Endothelial cell of umbilical vein (primary cell): ENCODE measurements at regions not wholly inside any gene's neighbourhood (a gene's known extent, or its start where the extent isn't known, plus 50 kb on each side); places are given as distances from the start of the nearest gene placed in this dataset.

ENCODE experiments used
- BruUV-seq: library from RNA; stranded (reverse); fragments of 400-500 nt; replicated peaks from 2 replicates; lab custom pipeline; 2021; lab: Mats Ljungman, UMichigan
- CTCF ChIA-PET: fragments of 300-600, 350-600 bp; sonication (Branson Sonifier 250); formaldehyde crosslinking; loops from one replicate; lab custom pipeline; 2021; ENCODE audit warnings: antibody characterized with exemption, inconsistent platforms; lab: Charles Lee
- POLR2A ChIA-PET: fragments of 300-600, 350-600 bp; sonication (Branson Sonifier 250); formaldehyde crosslinking; loops from one replicate; lab custom pipeline; 2021; ENCODE audit warnings: antibody characterized with exemption, inconsistent platforms; lab: Charles Lee
- DNase-seq: peaks from one replicate; pipeline ENCODE4 v3.0.0-alpha.2; 2011; ENCODE audit warnings: low read depth, low spot score
- FAIRE-seq: peaks from 2 replicates; lab custom pipeline; 2011; peaks lifted over from hg19 to GRCh38; lab: Jason Lieb, UNC
- H2AFZ ChIP-seq: 2 replicates; pipeline ENCODE4 v1.6.0; 2012; ENCODE audit warnings: low read depth, low read length, control low read depth, inconsistent platforms
- H3K27ac ChIP-seq: 2 replicates; pipeline ENCODE4 v1.5.1; 2011; ENCODE audit warnings: low read depth, mild to moderate bottlenecking, control low read depth, low read length, moderate library complexity; ENCODE audit not compliant: insufficient read depth
- H3K27me3 ChIP-seq, 2 experiments: 2 replicates each; pipeline versions ENCODE4 v1.6.0 to v1.6.1; 2011; ENCODE audit warnings: low read length in 2 of 2, mixed read lengths in 1 of 2; ENCODE audit not compliant: control insufficient read depth in 2 of 2, insufficient read depth in 2 of 2
- H3K36me3 ChIP-seq, 2 experiments: 2 replicates in 1 of 2; 3 replicates in 1 of 2; pipeline ENCODE4 v1.5.1; 2011; ENCODE audit warnings: low read length in 2 of 2, mild to moderate bottlenecking in 1 of 2, moderate library complexity in 1 of 2; ENCODE audit not compliant: control insufficient read depth in 2 of 2, insufficient read depth in 2 of 2; ENCODE audit errors: extremely low read depth in 1 of 2
- H3K4me1 ChIP-seq: 3 replicates; pipeline ENCODE4 v1.5.1; 2011; ENCODE audit warnings: mild to moderate bottlenecking, low read length; ENCODE audit not compliant: control insufficient read depth, insufficient read depth; ENCODE audit errors: extremely low read depth
- H3K4me2 ChIP-seq: 2 replicates; pipeline ENCODE4 v1.6.1; 2011; ENCODE audit warnings: low read length, control low read depth, mixed read lengths; ENCODE audit not compliant: insufficient read depth
- H3K4me3 ChIP-seq, 3 experiments: fragments of 200-600 bp in 1 of 3; sonication (generic), shearing (Covaris generic) in 1 of 3; replicated peaks in 1 of 3; 2 replicates each; pipeline ENCODE4 v1.5.1; 2011 to 2016; ENCODE audit warnings: control low read depth in 3 of 3, low read length in 3 of 3, mild to moderate bottlenecking in 2 of 3, inconsistent platforms in 1 of 3, low read depth in 1 of 3, moderate library complexity in 1 of 3; ENCODE audit not compliant: insufficient read depth in 1 of 3
- H3K79me2 ChIP-seq: 2 replicates; pipeline ENCODE4 v1.6.0; 2012; ENCODE audit warnings: low read length, inconsistent platforms; ENCODE audit not compliant: control insufficient read depth, insufficient read depth
- H3K9ac ChIP-seq: replicated peaks from 2 replicates; pipeline ENCODE3; 2011; ENCODE audit warnings: low read length, control low read depth; ENCODE audit not compliant: insufficient read depth; ENCODE audit errors: extremely low read depth
- H3K9me1 ChIP-seq: replicated peaks from 3 replicates; pipeline ENCODE4 v1.6.0; 2011; ENCODE audit warnings: mild to moderate bottlenecking, low read length; ENCODE audit not compliant: control insufficient read depth, insufficient read depth; ENCODE audit errors: extremely low read depth
- H3K9me3 ChIP-seq: replicated peaks from 2 replicates; pipeline ENCODE4 v1.5.1; 2012; ENCODE audit warnings: low read length, inconsistent platforms; ENCODE audit not compliant: control insufficient read depth, insufficient read depth
- H4K20me1 ChIP-seq: replicated peaks from 2 replicates; pipeline ENCODE3; 2011; ENCODE audit warnings: mild to moderate bottlenecking, low read length; ENCODE audit not compliant: control insufficient read depth, insufficient read depth; ENCODE audit errors: extremely low read depth
- CTCF ChIP-seq, 2 donors: IDR thresholded peaks; 1 replicate in 1 of 2; 2 replicates in 1 of 2; pipeline ENCODE4 v1.5.1; 2011; ENCODE audit warnings: low read length in 2 of 2, mild to moderate bottlenecking in 2 of 2, moderate library complexity in 2 of 2, control low read depth in 1 of 2, inconsistent platforms in 1 of 2, low read depth in 1 of 2; ENCODE audit not compliant: insufficient read depth in 1 of 2; ENCODE audit errors: extremely low read depth in 1 of 2
- EZH2 ChIP-seq: IDR thresholded peaks from 2 replicates; pipeline ENCODE4 v1.6.1; 2012; ENCODE audit warnings: borderline replicate concordance, low read depth, mild to moderate bottlenecking, moderate library complexity, low read length, inconsistent platforms; ENCODE audit not compliant: severe bottlenecking
- FOS ChIP-seq: IDR thresholded peaks from 2 replicates; pipeline ENCODE4 v1.6.1; 2011; ENCODE audit warnings: mild to moderate bottlenecking, low read length, moderate library complexity, borderline replicate concordance; ENCODE audit not compliant: insufficient read depth
- GATA2 ChIP-seq: IDR thresholded peaks from 2 replicates; pipeline ENCODE4 v1.7.0; 2011; ENCODE audit warnings: low read depth, mild to moderate bottlenecking, moderate library complexity, mixed read lengths, low read length; ENCODE audit not compliant: insufficient read length, insufficient read depth
- JUN ChIP-seq: IDR thresholded peaks from 2 replicates; pipeline ENCODE4 v1.6.1; 2011; ENCODE audit warnings: borderline replicate concordance, low read depth; ENCODE audit not compliant: insufficient read length, insufficient read depth
- MAX ChIP-seq: IDR thresholded peaks from 2 replicates; pipeline ENCODE4 v1.6.1; 2011; ENCODE audit not compliant: insufficient read depth, insufficient read length
- MYC ChIP-seq: IDR thresholded peaks from one replicate; pipeline ENCODE4 v1.6.1; 2011; ENCODE audit warnings: mild to moderate bottlenecking, low read depth, low read length
- POLR2A ChIP-seq: IDR thresholded peaks from 2 replicates; pipeline ENCODE4 v1.6.1; 2012; ENCODE audit warnings: low read depth, mild to moderate bottlenecking, control low read depth, low read length
- POLR2AphosphoS5 ChIP-seq: IDR thresholded peaks from 2 replicates; pipeline ENCODE4 v1.6.1; 2012; ENCODE audit warnings: low read depth, mild to moderate bottlenecking, control low read depth, low read length, moderate library complexity; ENCODE audit not compliant: insufficient read depth
- dilution Hi-C: fragments of 300-500 bp; cut with MboI; formaldehyde crosslinking; loops from one replicate; pipeline ENCODE4 v1.15.0; 2019; ENCODE audit warnings: low sequenced_read_pairs; ENCODE audit not compliant: extremely low pct_ligation_motif_present
- intact Hi-C: fragments of 100-400 bp; cut with micrococcal nuclease; formaldehyde crosslinking; loops from one replicate; pipeline ENCODE4 v1.10.0; 2022

GRCh38 chr6:145502416-145502815, 232.9 kb downstream of the EPM2A start:
- Histone ChIP-seq H3K4me3 (no peak overlapping the region), H3K79me2 (no peaks in the 10 kb centered on the region), H4K20me1 (no peaks in the 10 kb centered on the region), H2AFZ (no peak overlapping the region), H3K4me2 (no peak overlapping the region), H3K9me3 (no peaks in the 10 kb centered on the region), H3K27me3 (no peaks in the 10 kb centered on the region), H3K4me1 (no peaks in the 10 kb centered on the region), H3K9ac (no peak overlapping the region), H3K36me3 (no peaks in the 10 kb centered on the region), H3K27ac (no peak overlapping the region), H3K9me1 (no peaks in the 10 kb centered on the region)
- FAIRE-seq, result no peak
- TF ChIP-seq GATA2, result no peak
- TF ChIP-seq EZH2, result no peak
- TF ChIP-seq FOS, result no peak
- no peak for TF ChIP-seq MAX
- no peak for TF ChIP-seq MYC
- no peak for TF ChIP-seq POLR2A
- no peak for TF ChIP-seq CTCF (IDR thresholded peaks at IDR 0.05; ENCODE audit: extremely low read depth in 1 of 2, insufficient read depth in 1 of 2, low read depth in 1 of 2, low read length in 2 of 2)
- no peak for TF ChIP-seq JUN
- no peak for TF ChIP-seq POLR2AphosphoS5
- dilution Hi-C loops, result no loop called here
- DNase-seq, result peak; percentile 15
- ChIA-PET POLR2A (no interaction called here), CTCF (no interaction called here)
- intact Hi-C loops, result no loop called here
- no TSS peak for BruUV-seq
